GM23338 (cell line): ENCODE measurements at regions not wholly inside any gene's neighbourhood (a gene's known extent, or its start where the extent isn't known, plus 50 kb on each side); places are given as distances from the start of the nearest gene placed in this dataset.

Source experiments
- ATAC-seq: fragments of 200-7000 bp; cut with Tn5 transposase; 3 replicates; pipeline ENCODE4 v1.9.1; 2020
- DNase-seq: peaks from one replicate; pipeline ENCODE4 v3.0.0-alpha.2; 2015; ENCODE audit warnings: low spot score
- H2AFZ ChIP-seq: fragments of 200-600 bp; sonication (generic); 2 replicates; pipeline ENCODE4 v1.8.0; 2016; ENCODE audit warnings: antibody characterized with exemption, mild to moderate bottlenecking, moderate library complexity
- H3F3A ChIP-seq: fragments of 200-600 bp; sonication (generic); replicated peaks from 2 replicates; pipeline ENCODE4 v1.8.0; 2017; ENCODE audit warnings: antibody characterized with exemption, mixed run types, low read depth
- H3K27ac ChIP-seq: fragments of 200-600 bp; sonication (generic); 2 replicates; pipeline ENCODE4 v1.6.1; 2016; ENCODE audit warnings: low read depth
- H3K27me3 ChIP-seq: fragments of 200-600 bp; sonication (generic); 2 replicates; pipeline ENCODE4 v1.8.0; 2016; ENCODE audit warnings: mild to moderate bottlenecking, mixed run types, moderate library complexity; ENCODE audit not compliant: insufficient read depth
- H3K36me3 ChIP-seq: fragments of 200-600 bp; sonication (generic); 2 replicates; pipeline ENCODE4 v1.8.0; 2016; ENCODE audit warnings: mild to moderate bottlenecking; ENCODE audit not compliant: insufficient read depth
- H3K4me1 ChIP-seq: fragments of 200-600 bp; sonication (generic); 2 replicates; pipeline ENCODE4 v1.8.0; 2016; ENCODE audit warnings: mild to moderate bottlenecking, moderate library complexity; ENCODE audit not compliant: insufficient read depth
- H3K4me2 ChIP-seq: fragments of 200-600 bp; sonication (generic); 2 replicates; pipeline ENCODE4 v1.7.1; 2017; ENCODE audit warnings: mixed run types
- H3K4me3 ChIP-seq: fragments of 200-600 bp; sonication (generic); 2 replicates; pipeline ENCODE4 v1.6.1; 2016; ENCODE audit warnings: mixed run types
- H3K79me2 ChIP-seq: fragments of 200-600 bp; sonication (generic); replicated peaks from 2 replicates; pipeline ENCODE4 v1.8.0; 2017; ENCODE audit warnings: mild to moderate bottlenecking; ENCODE audit not compliant: insufficient read depth
- H3K9me2 ChIP-seq: fragments of 200-600 bp; sonication (generic); 2 replicates; pipeline ENCODE4 v1.8.0; 2017; ENCODE audit not compliant: insufficient read depth
- H4K20me1 ChIP-seq: fragments of 200-600 bp; sonication (generic); replicated peaks from 2 replicates; pipeline ENCODE4 v1.8.0; 2017; ENCODE audit warnings: mild to moderate bottlenecking; ENCODE audit not compliant: insufficient read depth
- H3K27ac Mint-ChIP-seq: 2 replicates; pipeline ENCODE4 v1.8.0; 2020; ENCODE audit warnings: inconsistent platforms, mild to moderate bottlenecking, moderate library complexity, mixed read lengths
- H3K27me3 Mint-ChIP-seq: 3 replicates; pipeline ENCODE4 v1.8.0; 2022; ENCODE audit warnings: low read depth, mild to moderate bottlenecking, moderate library complexity, mixed read lengths, inconsistent platforms; ENCODE audit not compliant: insufficient read depth, poor library complexity
- H3K36me3 Mint-ChIP-seq: 3 replicates; pipeline ENCODE4 v1.8.0; 2021; ENCODE audit warnings: low read depth, mild to moderate bottlenecking, inconsistent platforms, moderate library complexity, mixed read lengths
- H3K4me1 Mint-ChIP-seq: 3 replicates; pipeline ENCODE4 v1.8.0; 2020; ENCODE audit warnings: mild to moderate bottlenecking, inconsistent platforms, mixed read lengths
- H3K4me3 Mint-ChIP-seq: 3 replicates; pipeline ENCODE4 v1.8.0; 2021; ENCODE audit warnings: moderate library complexity, mild to moderate bottlenecking, inconsistent platforms, mixed read lengths
- H3K9me3 Mint-ChIP-seq: 3 replicates; pipeline ENCODE4 v1.8.0; 2020; ENCODE audit warnings: moderate library complexity, mild to moderate bottlenecking, inconsistent platforms, mixed read lengths
- CREB1 ChIP-seq: fragments of 250-450 bp; sonication (Bioruptor Pico); IDR thresholded peaks from 2 replicates; pipeline ENCODE4 v1.5.0; 2020; ENCODE audit warnings: low read depth, mild to moderate bottlenecking, moderate library complexity
- EZH2 ChIP-seq: fragments of 200-600 bp; sonication (generic); IDR thresholded peaks from one replicate; pipeline ENCODE4 v1.8.0; 2017; ENCODE audit warnings: antibody characterized with exemption, mild to moderate bottlenecking, low read depth; ENCODE audit not compliant: unreplicated experiment
- EZH2phosphoT487 ChIP-seq: fragments of 200-600 bp; sonication (generic); IDR thresholded peaks from one replicate; pipeline ENCODE4 v1.8.1; 2018; ENCODE audit warnings: antibody characterized with exemption; ENCODE audit not compliant: unreplicated experiment
- JUNB ChIP-seq: IDR thresholded peaks from one replicate; pipeline ENCODE4 v1.6.1; 2016; ENCODE audit warnings: antibody characterized with exemption; ENCODE audit not compliant: unreplicated experiment
- NANOG ChIP-seq: IDR thresholded peaks from 2 replicates; pipeline ENCODE4 v1.6.1; 2016; ENCODE audit warnings: antibody characterized with exemption, borderline replicate concordance
- POLR2AphosphoS5 ChIP-seq: IDR thresholded peaks from 2 replicates; pipeline ENCODE4 v1.6.1; 2016; ENCODE audit warnings: antibody characterized with exemption, low read depth
- REST ChIP-seq: IDR thresholded peaks from one replicate; pipeline ENCODE4 v1.6.1; 2018; ENCODE audit warnings: antibody characterized with exemption; ENCODE audit not compliant: unreplicated experiment
- STAT1 ChIP-seq: IDR thresholded peaks from one replicate; pipeline ENCODE4 v1.6.1; 2016; ENCODE audit warnings: antibody characterized with exemption; ENCODE audit not compliant: unreplicated experiment
- ZNF114 ChIP-seq: fragments of 250-450 bp; sonication (Bioruptor Pico); IDR thresholded peaks from 2 replicates; pipeline ENCODE4 v1.5.0; 2020; ENCODE audit warnings: mild to moderate bottlenecking, moderate library complexity
- TF ChIP-seq, protein P1 (sequence below): IDR thresholded peaks from 2 replicates; pipeline ENCODE4 v1.6.1; 2016; ENCODE audit warnings: antibody characterized with exemption
- TF ChIP-seq, protein P2 (sequence below), 2 experiments: fragments of 200-600 bp in 1 of 2; sonication (generic) in 1 of 2; conservative IDR thresholded peaks; 2 replicates each; pipeline versions ENCODE4 v1.5.1 to v1.6.1; 2016 to 2017; ENCODE audit warnings: antibody characterized with exemption in 2 of 2, low read depth in 2 of 2, mild to moderate bottlenecking in 2 of 2, moderate library complexity in 1 of 2

DNA sequence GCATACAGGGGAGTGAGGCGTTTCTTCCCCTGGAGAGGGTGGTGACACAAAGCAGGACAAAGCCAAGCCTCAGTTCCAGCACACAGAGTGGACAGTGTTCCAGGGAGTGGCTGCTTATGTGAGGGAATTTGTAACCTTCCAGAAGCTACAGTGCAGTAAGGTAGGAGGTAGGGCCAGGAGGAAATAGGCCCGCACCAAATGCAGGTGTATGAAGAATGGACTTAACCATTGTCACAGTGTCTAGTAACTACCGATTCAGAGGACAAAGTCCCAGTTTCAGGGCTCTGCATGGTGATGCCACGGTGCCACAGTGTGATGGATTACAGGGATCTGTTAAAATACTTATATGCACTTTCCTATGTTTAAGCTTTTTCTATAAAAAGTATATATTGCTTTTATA is 135.3 kb downstream of the ZIC5 start:
- TF ChIP-seq, protein P1, sequence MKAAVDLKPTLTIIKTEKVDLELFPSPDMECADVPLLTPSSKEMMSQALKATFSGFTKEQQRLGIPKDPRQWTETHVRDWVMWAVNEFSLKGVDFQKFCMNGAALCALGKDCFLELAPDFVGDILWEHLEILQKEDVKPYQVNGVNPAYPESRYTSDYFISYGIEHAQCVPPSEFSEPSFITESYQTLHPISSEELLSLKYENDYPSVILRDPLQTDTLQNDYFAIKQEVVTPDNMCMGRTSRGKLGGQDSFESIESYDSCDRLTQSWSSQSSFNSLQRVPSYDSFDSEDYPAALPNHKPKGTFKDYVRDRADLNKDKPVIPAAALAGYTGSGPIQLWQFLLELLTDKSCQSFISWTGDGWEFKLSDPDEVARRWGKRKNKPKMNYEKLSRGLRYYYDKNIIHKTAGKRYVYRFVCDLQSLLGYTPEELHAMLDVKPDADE = no peak
- no peak for TF ChIP-seq CREB1
- TF ChIP-seq EZH2phosphoT487 = no peak
- TF ChIP-seq, protein P2, sequence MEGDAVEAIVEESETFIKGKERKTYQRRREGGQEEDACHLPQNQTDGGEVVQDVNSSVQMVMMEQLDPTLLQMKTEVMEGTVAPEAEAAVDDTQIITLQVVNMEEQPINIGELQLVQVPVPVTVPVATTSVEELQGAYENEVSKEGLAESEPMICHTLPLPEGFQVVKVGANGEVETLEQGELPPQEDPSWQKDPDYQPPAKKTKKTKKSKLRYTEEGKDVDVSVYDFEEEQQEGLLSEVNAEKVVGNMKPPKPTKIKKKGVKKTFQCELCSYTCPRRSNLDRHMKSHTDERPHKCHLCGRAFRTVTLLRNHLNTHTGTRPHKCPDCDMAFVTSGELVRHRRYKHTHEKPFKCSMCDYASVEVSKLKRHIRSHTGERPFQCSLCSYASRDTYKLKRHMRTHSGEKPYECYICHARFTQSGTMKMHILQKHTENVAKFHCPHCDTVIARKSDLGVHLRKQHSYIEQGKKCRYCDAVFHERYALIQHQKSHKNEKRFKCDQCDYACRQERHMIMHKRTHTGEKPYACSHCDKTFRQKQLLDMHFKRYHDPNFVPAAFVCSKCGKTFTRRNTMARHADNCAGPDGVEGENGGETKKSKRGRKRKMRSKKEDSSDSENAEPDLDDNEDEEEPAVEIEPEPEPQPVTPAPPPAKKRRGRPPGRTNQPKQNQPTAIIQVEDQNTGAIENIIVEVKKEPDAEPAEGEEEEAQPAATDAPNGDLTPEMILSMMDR (conservative IDR thresholded peaks at IDR 0.05; ENCODE audit: low read depth in 2 of 2) = no peak
- no peak for TF ChIP-seq STAT1
- TF ChIP-seq NANOG = no peak
- no peak for TF ChIP-seq JUNB
- TF ChIP-seq ZNF114 (CRISPR knock-in tag) = no peak
- no peak for TF ChIP-seq POLR2AphosphoS5
- H3F3A ChIP-seq = no peaks in the 10 kb centered on the region
- no peaks in the 10 kb centered on the region for H4K20me1 ChIP-seq
- Mint-ChIP-seq H3K4me3 (no peak overlapping the region), H3K4me1 (peaks cover 18% of the 10 kb centered on the region), H3K27me3 (peaks cover 4% of the 10 kb centered on the region), H3K27ac (no peak overlapping the region; the same call in 1 of the 2 replicates), H3K36me3 (peaks cover 2% of the 10 kb centered on the region; the same call in 2 of the 3 replicates), H3K9me3 (no peaks in the 10 kb centered on the region)
- H3K27me3 ChIP-seq = no peaks in the 10 kb centered on the region
- H3K4me3 ChIP-seq = no peak overlapping the region
- H3K4me1 ChIP-seq = no peaks in the 10 kb centered on the region
- H3K79me2 ChIP-seq = no peaks in the 10 kb centered on the region
- H2AFZ ChIP-seq = no peak overlapping the region
- no peaks in the 10 kb centered on the region; the same call in 1 of the 2 replicates for H3K36me3 ChIP-seq
- no peak overlapping the region for H3K27ac ChIP-seq
- DNase-seq (no peak), ATAC-seq (no peak)
- H3K9me2 ChIP-seq = 0 out of 2 replicates have a peak, but pooled peaks cover 3% of the 10 kb centered on the region
- H3K4me2 ChIP-seq = no peak overlapping the region

DNA sequence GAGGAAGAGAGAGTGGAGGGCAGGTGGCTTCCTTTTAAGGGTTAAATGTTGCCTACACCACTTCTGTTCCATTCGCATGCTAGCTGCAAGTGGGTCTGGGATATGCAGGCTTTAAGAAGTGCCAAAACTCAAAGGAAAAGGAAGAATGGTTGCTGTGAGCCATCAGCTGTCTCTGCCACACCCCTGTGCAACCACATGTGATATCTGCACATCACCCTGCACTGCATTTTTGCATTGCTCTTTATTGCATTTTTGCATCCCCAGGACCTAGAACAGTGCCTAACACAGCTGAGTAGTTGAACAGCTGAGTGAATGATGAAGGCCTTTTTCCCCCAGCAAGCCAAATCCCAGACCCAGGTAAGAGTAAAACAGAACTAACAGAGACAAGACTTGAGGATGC is 136.1 kb downstream of the ZIC5 start:
- Mint-ChIP-seq H3K4me1 (peaks cover 23% of the 10 kb centered on the region), H3K36me3 (peaks cover 2% of the 10 kb centered on the region; the same call in 2 of the 3 replicates), H3K9me3 (no peaks in the 10 kb centered on the region), H3K27ac (no peak overlapping the region), H3K27me3 (peaks cover 7% of the 10 kb centered on the region), H3K4me3 (no peak overlapping the region)
- Histone ChIP-seq H3K79me2 (no peaks in the 10 kb centered on the region), H3F3A (no peaks in the 10 kb centered on the region), H3K4me1 (peaks cover 6% of the 10 kb centered on the region; the same call in 1 of the 2 replicates), H3K27ac (no peak overlapping the region), H4K20me1 (no peaks in the 10 kb centered on the region), H3K36me3 (no peaks in the 10 kb centered on the region; the same call in 1 of the 2 replicates), H3K4me2 (no peak overlapping the region), H3K4me3 (no peak overlapping the region), H3K27me3 (no peaks in the 10 kb centered on the region), H2AFZ (no peak overlapping the region), H3K9me2 (0 out of 2 replicates have a peak, but pooled peaks cover 3% of the 10 kb centered on the region)
- no peak for DNase-seq
- no peak for ATAC-seq
- TF ChIP-seq, protein P2 (conservative IDR thresholded peaks at IDR 0.05; ENCODE audit: low read depth in 2 of 2) = no peak
- TF ChIP-seq JUNB (no peak), POLR2AphosphoS5 (no peak), REST (no peak), STAT1 (no peak), EZH2 (no peak)
